Ascending aorta (tissue), 2 donors: ENCODE measurements at regions not wholly inside any gene's neighbourhood (a gene's known extent, or its start where the extent isn't known, plus 50 kb on each side); places are given as distances from the start of the nearest gene placed in this dataset.

ENCODE experiments used
- DNase-seq, 2 donors: peaks; one replicate each; pipeline ENCODE4 v3.0.0-alpha.2; 2019; ENCODE audit warnings: low spot score in 2 of 2
- H3K27ac ChIP-seq, 2 donors: fragments of 200-600 bp; sonication (generic); one replicate each; pipeline ENCODE4 v1.5.1; 2016 to 2017; ENCODE audit warnings: mild to moderate bottlenecking in 1 of 2
- H3K27me3 ChIP-seq: fragments of 200-600 bp; sonication (generic); one replicate; pipeline ENCODE4 v1.5.1; 2017
- H3K36me3 ChIP-seq, 2 donors: fragments of 200-600 bp; sonication (generic); one replicate each; pipeline ENCODE4 v1.5.1; 2016
- H3K4me1 ChIP-seq, 2 donors: fragments of 200-600 bp; sonication (generic); one replicate each; pipeline ENCODE4 v1.5.1; 2016 to 2017; ENCODE audit warnings: mild to moderate bottlenecking in 1 of 2
- H3K4me3 ChIP-seq, 2 donors: fragments of 200-600 bp; sonication (generic); one replicate each; pipeline ENCODE4 v1.5.1; 2016 to 2017; ENCODE audit warnings: mild to moderate bottlenecking in 1 of 2
- H3K9me3 ChIP-seq, 2 donors: fragments of 200-600 bp; sonication (generic); one replicate each; pipeline ENCODE4 v1.5.1; 2016
- CTCF ChIP-seq, 3 experiments: fragments of 200-600 bp in 2 of 3; fragments of 450-650 bp in 1 of 3; sonication (generic) in 2 of 3; IDR thresholded peaks; one replicate each; pipeline ENCODE4 v1.5.1; 2016 to 2019; ENCODE audit warnings: antibody characterized with exemption in 3 of 3, mild to moderate bottlenecking in 1 of 3, moderate library complexity in 1 of 3
- intact Hi-C: fragments of 100-400 bp; cut with DNase I; formaldehyde crosslinking; loops from one replicate; pipeline ENCODE4 v1.15.1; 2023

GRCh38 chr3:13245615-13245978 is 172.4 kb upstream of the IQSEC1 start:
- H3K9me3 ChIP-seq, result no peaks in the 10 kb centered on the region
- no peak overlapping the region for H3K27ac ChIP-seq
- no peaks in the 10 kb centered on the region for H3K27me3 ChIP-seq
- intact Hi-C loops, result no loop called here
- no peak overlapping the region for H3K4me3 ChIP-seq
- no peak for DNase-seq
- H3K36me3 ChIP-seq, result no peaks in the 10 kb centered on the region
- no peaks in the 10 kb centered on the region for H3K4me1 ChIP-seq
- TF ChIP-seq CTCF (IDR thresholded peaks at IDR 0.05), result no peak

GRCh38 chr3:13243586-13243985 is 170.4 kb upstream of the IQSEC1 start:
- Histone ChIP-seq H3K27me3 (no peaks in the 10 kb centered on the region), H3K36me3 (no peaks in the 10 kb centered on the region), H3K27ac (no peak overlapping the region), H3K4me1 (no peaks in the 10 kb centered on the region), H3K4me3 (no peak overlapping the region), H3K9me3 (no peaks in the 10 kb centered on the region)
- intact Hi-C loops, result no loop called here
- DNase-seq, result no peak
- TF ChIP-seq CTCF (IDR thresholded peaks at IDR 0.05), result no peak

GRCh38 chr3:13242364-13242737 is 169.1 kb upstream of the IQSEC1 start:
- no peak overlapping the region for H3K4me3 ChIP-seq
- intact Hi-C loops, result no loop called here
- TF ChIP-seq CTCF (IDR thresholded peaks at IDR 0.05), result no peak
- no peak overlapping the region for H3K27ac ChIP-seq
- H3K36me3 ChIP-seq, result no peaks in the 10 kb centered on the region
- H3K27me3 ChIP-seq, result no peaks in the 10 kb centered on the region
- no peaks in the 10 kb centered on the region for H3K4me1 ChIP-seq
- H3K9me3 ChIP-seq, result no peaks in the 10 kb centered on the region
- no peak for DNase-seq

GRCh38 chr3:13241621-13242363 is 168.6 kb upstream of the IQSEC1 start:
- no peak for TF ChIP-seq CTCF (IDR thresholded peaks at IDR 0.05)
- intact Hi-C loops, result no loop called here

GRCh38 chr3:13240928-13241618 is 167.8 kb upstream of the IQSEC1 start:
- H3K27me3 ChIP-seq, result no peaks in the 10 kb centered on the region
- no peaks in the 10 kb centered on the region for H3K9me3 ChIP-seq
- H3K36me3 ChIP-seq, result no peaks in the 10 kb centered on the region
- no peak for TF ChIP-seq CTCF (IDR thresholded peaks at IDR 0.05)
- H3K4me3 ChIP-seq, result no peak overlapping the region
- no peak for DNase-seq
- H3K4me1 ChIP-seq, result no peaks in the 10 kb centered on the region
- intact Hi-C loops, result no loop called here
- no peak overlapping the region for H3K27ac ChIP-seq

More at GRCh38 chr3:13241621-13242363, 168.6 kb upstream of the IQSEC1 start:
- Histone ChIP-seq H3K4me1 (no peaks in the 10 kb centered on the region), H3K9me3 (no peaks in the 10 kb centered on the region), H3K27ac (no peak overlapping the region), H3K4me3 (no peak overlapping the region), H3K36me3 (no peaks in the 10 kb centered on the region), H3K27me3 (no peaks in the 10 kb centered on the region)
- no peak for DNase-seq
